ENCODE measurements at regions not wholly inside any gene's neighbourhood (a gene's known extent, or its start where the extent isn't known, plus 50 kb on each side); places are given as distances from the start of the nearest gene placed in this dataset.

- no peak for TF ChIP-seq POLR2AphosphoS5 (IDR thresholded peaks at IDR 0.05; ENCODE audit: low read depth, low read length)
- no peak for TF ChIP-seq POLR2A (IDR thresholded peaks at IDR 0.05; ENCODE audit: low read depth, low read length)
- TF ChIP-seq PAX5 (IDR thresholded peaks at IDR 0.05; ENCODE audit: insufficient read depth, low read length, severe bottlenecking), result no peak
- TF ChIP-seq TAF1 (IDR thresholded peaks at IDR 0.05; ENCODE audit: low read depth, low read length), result no peak
- no peak for TF ChIP-seq SPI1 (IDR thresholded peaks at IDR 0.05; ENCODE audit: low read depth, low read length)
- no peak for TF ChIP-seq POU2F2 (IDR thresholded peaks at IDR 0.05; ENCODE audit: low read depth, low read length)
Observed at GRCh38 chr2:7838669-7839068, 843.2 kb upstream of the ID2 start.

Measured in GM12891 (cell line).